ENCODE measurements at regions not wholly inside any gene's neighbourhood (a gene's known extent, or its start where the extent isn't known, plus 50 kb on each side); places are given as distances from the start of the nearest gene placed in this dataset.
A peak's percentile ranks its signal among the peaks of the same experiment; 100 is the strongest.

GRCh38 chr2:239760596-239760995, 264.5 kb downstream of the NDUFA10 start:
- CTCF ChIA-PET = no interaction called here
- POLR2A ChIA-PET = no interaction called here

GRCh38 chr2:239758279-239758877, 266.8 kb downstream of the NDUFA10 start:
- POLR2A ChIA-PET = no interaction called here

More at GRCh38 chr2:239760596-239760995, 264.5 kb downstream of the NDUFA10 start:
- no peak overlapping the region for H3K27ac ChIP-seq (ENCODE audit: insufficient read depth in 1 of 2, low read depth in 1 of 2, low read length in 2 of 2, poor library complexity in 1 of 2, severe bottlenecking in 2 of 2)
- H3K4me3 ChIP-seq (ENCODE audit: control insufficient read depth in 1 of 7, extremely low read depth in 1 of 7, insufficient read depth in 4 of 7, low read depth in 2 of 7, low read length in 6 of 7) = no peak overlapping the region
- WGBS (ENCODE audit: insufficient coverage) = 95% methylated on average over 6 of the region's 6 CpGs
- H3K36me3 ChIP-seq (ENCODE audit: control insufficient read depth in 4 of 4, insufficient read depth in 4 of 4, low read length in 3 of 4) = no peaks in the 10 kb centered on the region
- H3K4me1 ChIP-seq (ENCODE audit: control extremely low read depth in 1 of 4, control insufficient read depth in 4 of 4, insufficient read depth in 4 of 4, low read length in 3 of 4) = peaks cover 2 to 25% (median 18%) of the 10 kb centered on the region in 4 experiments
- H3K27me3 ChIP-seq (replicated peaks in 2 of 5; ENCODE audit: control insufficient read depth in 4 of 5, insufficient read depth in 5 of 5, low read length in 4 of 5) = no peaks in the 10 kb centered on the region
- no peak for DNase-seq
- H3K9me3 ChIP-seq (ENCODE audit: control extremely low read depth in 1 of 5, control insufficient read depth in 4 of 5, insufficient read depth in 2 of 5, low read depth in 1 of 5, low read length in 4 of 5) = peaks cover 0 to 10% (median 4%) of the 10 kb centered on the region in 5 experiments

GRCh38 chr2:239756790-239757760, 268.1 kb downstream of the NDUFA10 start:
- Histone ChIP-seq H3K4me1 (ENCODE audit: control extremely low read depth in 1 of 4, control insufficient read depth in 4 of 4, insufficient read depth in 4 of 4, low read length in 3 of 4) (peaks cover 2 to 36% (median 26%) of the 10 kb centered on the region in 4 experiments), H3K36me3 (ENCODE audit: control insufficient read depth in 4 of 4, insufficient read depth in 4 of 4, low read length in 3 of 4) (no peaks in the 10 kb centered on the region), H3K27ac (ENCODE audit: insufficient read depth in 1 of 2, low read depth in 1 of 2, low read length in 2 of 2, poor library complexity in 1 of 2, severe bottlenecking in 2 of 2) (no peak overlapping the region), H3K27me3 (replicated peaks in 2 of 5; ENCODE audit: control insufficient read depth in 4 of 5, insufficient read depth in 5 of 5, low read length in 4 of 5) (no peaks in the 10 kb centered on the region), H3K4me3 (ENCODE audit: control insufficient read depth in 1 of 7, extremely low read depth in 1 of 7, insufficient read depth in 4 of 7, low read depth in 2 of 7, low read length in 6 of 7) (peak overlapping the region in 2 of 7 experiments; percentile 22 to 34), H3K9me3 (ENCODE audit: control extremely low read depth in 1 of 5, control insufficient read depth in 4 of 5, insufficient read depth in 2 of 5, low read depth in 1 of 5, low read length in 4 of 5) (peaks cover 0 to 10% (median 4%) of the 10 kb centered on the region in 5 experiments)
- CTCF ChIA-PET = no interaction called here
- WGBS (ENCODE audit: insufficient coverage) = 47% methylated on average over 23 of the region's 31 CpGs
- peak; percentile 58 to 76 (median 70) for DNase-seq
- POLR2A ChIA-PET = no interaction called here

More at GRCh38 chr2:239758279-239758877, 266.8 kb downstream of the NDUFA10 start:
- peaks cover 2 to 25% (median 18%) of the 10 kb centered on the region in 4 experiments for H3K4me1 ChIP-seq (ENCODE audit: control extremely low read depth in 1 of 4, control insufficient read depth in 4 of 4, insufficient read depth in 4 of 4, low read length in 3 of 4)
- H3K9me3 ChIP-seq (ENCODE audit: control extremely low read depth in 1 of 5, control insufficient read depth in 4 of 5, insufficient read depth in 2 of 5, low read depth in 1 of 5, low read length in 4 of 5) = peaks cover 0 to 10% (median 4%) of the 10 kb centered on the region in 5 experiments
- H3K36me3 ChIP-seq (ENCODE audit: control insufficient read depth in 4 of 4, insufficient read depth in 4 of 4, low read length in 3 of 4) = no peaks in the 10 kb centered on the region
- H3K27ac ChIP-seq (ENCODE audit: insufficient read depth in 1 of 2, low read depth in 1 of 2, low read length in 2 of 2, poor library complexity in 1 of 2, severe bottlenecking in 2 of 2) = no peak overlapping the region
- peak in 2 of 3 donors; percentile 61 to 64 for DNase-seq
- 88% methylated on average over 17 of the region's 18 CpGs for WGBS (ENCODE audit: insufficient coverage)
- H3K4me3 ChIP-seq (ENCODE audit: control insufficient read depth in 1 of 7, extremely low read depth in 1 of 7, insufficient read depth in 4 of 7, low read depth in 2 of 7, low read length in 6 of 7) = no peak overlapping the region
- no peaks in the 10 kb centered on the region for H3K27me3 ChIP-seq (replicated peaks in 2 of 5; ENCODE audit: control insufficient read depth in 4 of 5, insufficient read depth in 5 of 5, low read length in 4 of 5)
- CTCF ChIA-PET = no interaction called here

GRCh38 chr2:239756031-239756789, 268.9 kb downstream of the NDUFA10 start:
- H3K27me3 ChIP-seq (replicated peaks in 2 of 5; ENCODE audit: control insufficient read depth in 4 of 5, insufficient read depth in 5 of 5, low read length in 4 of 5) = no peaks in the 10 kb centered on the region
- H3K4me1 ChIP-seq (ENCODE audit: control extremely low read depth in 1 of 4, control insufficient read depth in 4 of 4, insufficient read depth in 4 of 4, low read length in 3 of 4) = peaks cover 2 to 45% (median 35%) of the 10 kb centered on the region in 4 experiments
- no peak overlapping the region for H3K27ac ChIP-seq (ENCODE audit: insufficient read depth in 1 of 2, low read depth in 1 of 2, low read length in 2 of 2, poor library complexity in 1 of 2, severe bottlenecking in 2 of 2)
- no peaks in the 10 kb centered on the region for H3K36me3 ChIP-seq (ENCODE audit: control insufficient read depth in 4 of 4, insufficient read depth in 4 of 4, low read length in 3 of 4)
- H3K9me3 ChIP-seq (ENCODE audit: control extremely low read depth in 1 of 5, control insufficient read depth in 4 of 5, insufficient read depth in 2 of 5, low read depth in 1 of 5, low read length in 4 of 5) = peaks cover 0 to 10% (median 4%) of the 10 kb centered on the region in 5 experiments
- CTCF ChIA-PET = no interaction called here
- WGBS (ENCODE audit: insufficient coverage) = 87% methylated on average over 9 of the region's 10 CpGs
- peak overlapping the region in 1 of 7 experiments; percentile 34 for H3K4me3 ChIP-seq (ENCODE audit: control insufficient read depth in 1 of 7, extremely low read depth in 1 of 7, insufficient read depth in 4 of 7, low read depth in 2 of 7, low read length in 6 of 7)
- POLR2A ChIA-PET = no interaction called here
- DNase-seq = no peak

GRCh38 chr2:239753401-239753837, 271.7 kb downstream of the NDUFA10 start:
- POLR2A ChIA-PET = no interaction called here
- WGBS (ENCODE audit: insufficient coverage) = 97% methylated on average over 12 of the region's 14 CpGs
- CTCF ChIA-PET = no interaction called here
- Histone ChIP-seq H3K4me1 (ENCODE audit: control extremely low read depth in 1 of 4, control insufficient read depth in 4 of 4, insufficient read depth in 4 of 4, low read length in 3 of 4) (peaks cover 2 to 49% (median 40%) of the 10 kb centered on the region in 4 experiments), H3K4me3 (ENCODE audit: control insufficient read depth in 1 of 7, extremely low read depth in 1 of 7, insufficient read depth in 4 of 7, low read depth in 2 of 7, low read length in 6 of 7) (no peak overlapping the region), H3K36me3 (ENCODE audit: control insufficient read depth in 4 of 4, insufficient read depth in 4 of 4, low read length in 3 of 4) (no peaks in the 10 kb centered on the region), H3K27me3 (replicated peaks in 2 of 5; ENCODE audit: control insufficient read depth in 4 of 5, insufficient read depth in 5 of 5, low read length in 4 of 5) (no peaks in the 10 kb centered on the region), H3K9me3 (ENCODE audit: control extremely low read depth in 1 of 5, control insufficient read depth in 4 of 5, insufficient read depth in 2 of 5, low read depth in 1 of 5, low read length in 4 of 5) (no peaks in the 10 kb centered on the region), H3K27ac (ENCODE audit: insufficient read depth in 1 of 2, low read depth in 1 of 2, low read length in 2 of 2, poor library complexity in 1 of 2, severe bottlenecking in 2 of 2) (no peak overlapping the region)
- DNase-seq = no peak

- H3K36me3 ChIP-seq (ENCODE audit: control insufficient read depth in 4 of 4, insufficient read depth in 4 of 4, low read length in 3 of 4) = no peaks in the 10 kb centered on the region
- H3K27me3 ChIP-seq (replicated peaks in 2 of 5; ENCODE audit: control insufficient read depth in 4 of 5, insufficient read depth in 5 of 5, low read length in 4 of 5) = no peaks in the 10 kb centered on the region
- ChIA-PET CTCF (no interaction called here), POLR2A (no interaction called here)
- no peak overlapping the region for H3K27ac ChIP-seq (ENCODE audit: insufficient read depth in 1 of 2, low read depth in 1 of 2, low read length in 2 of 2, poor library complexity in 1 of 2, severe bottlenecking in 2 of 2)
- no peaks in the 10 kb centered on the region for H3K9me3 ChIP-seq (ENCODE audit: control extremely low read depth in 1 of 5, control insufficient read depth in 4 of 5, insufficient read depth in 2 of 5, low read depth in 1 of 5, low read length in 4 of 5)
- WGBS (ENCODE audit: insufficient coverage) = 75% methylated on average over 13 of the region's 13 CpGs
- H3K4me3 ChIP-seq (ENCODE audit: control insufficient read depth in 1 of 7, extremely low read depth in 1 of 7, insufficient read depth in 4 of 7, low read depth in 2 of 7, low read length in 6 of 7) = no peak overlapping the region
- no peak for DNase-seq
- peaks cover 2 to 45% (median 40%) of the 10 kb centered on the region in 4 experiments for H3K4me1 ChIP-seq (ENCODE audit: control extremely low read depth in 1 of 4, control insufficient read depth in 4 of 4, insufficient read depth in 4 of 4, low read length in 3 of 4)
Measured at GRCh38 chr2:239752951-239753350, 272.2 kb downstream of the NDUFA10 start.
